ENCODE measurements at regions not wholly inside any gene's neighbourhood (a gene's known extent, or its start where the extent isn't known, plus 50 kb on each side); places are given as distances from the start of the nearest gene placed in this dataset.

DNA sequence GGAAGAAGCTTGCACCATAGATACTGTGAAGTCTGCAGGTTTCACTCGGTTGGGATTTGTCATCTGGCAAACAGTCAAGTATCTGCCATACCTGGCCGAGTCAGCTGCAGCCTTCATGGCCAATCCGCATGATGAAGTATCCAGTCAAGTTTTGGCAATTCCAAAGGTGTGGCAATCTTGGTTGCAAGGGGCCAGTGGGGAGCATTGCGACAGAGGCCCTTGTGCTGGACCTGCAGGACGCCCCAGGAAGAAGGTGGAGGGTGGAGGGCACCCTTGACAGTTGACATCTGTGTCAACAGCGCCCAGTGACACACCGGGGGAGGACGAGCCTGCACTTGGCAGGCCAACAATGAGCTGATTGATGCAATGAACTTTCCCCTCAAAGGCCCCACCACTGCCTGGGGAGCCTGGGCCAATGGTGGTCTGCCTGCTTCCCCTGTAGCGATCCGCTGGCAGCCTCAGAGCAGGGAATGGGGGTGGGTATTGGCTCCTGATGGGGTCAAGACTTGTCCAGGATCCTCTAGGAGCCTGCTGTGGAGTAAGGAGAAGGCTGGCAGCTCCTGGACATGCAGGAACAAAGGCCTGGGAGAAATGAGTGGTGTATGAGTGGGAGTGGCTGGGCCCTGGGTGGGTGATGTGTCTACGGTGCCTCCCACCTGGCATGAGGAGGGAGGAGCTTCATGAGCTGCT is 122.8 kb upstream of the PITX1 start (continued):
- TF ChIP-seq WIZ (CRISPR knock-in tag; IDR thresholded peaks at IDR 0.05) (no peak; the same call in 1 of the 2 replicates), JARID2 (CRISPR knock-in tag; IDR thresholded peaks at IDR 0.05; ENCODE audit: insufficient replicate concordance) (no peak), ZNF256 (CRISPR knock-in tag; conservative IDR thresholded peaks at IDR 0.05) (no peak; the same call in 1 of the 2 replicates), GLI4 (CRISPR knock-in tag; IDR thresholded peaks at IDR 0.05; ENCODE audit: borderline replicate concordance) (no peak), ZNF460 (CRISPR knock-in tag; IDR thresholded peaks at IDR 0.05; ENCODE audit: borderline replicate concordance) (no peak; the same call in 1 of the 2 replicates), ZNF816 (CRISPR knock-in tag; IDR thresholded peaks at IDR 0.05; ENCODE audit: borderline replicate concordance) (no peak), SPEN (CRISPR knock-in tag; IDR thresholded peaks at IDR 0.05; ENCODE audit: low read depth) (peak; percentile 71), ZNF260 (CRISPR knock-in tag; IDR thresholded peaks at IDR 0.05; ENCODE audit: borderline replicate concordance, low read depth) (no peak), NFKB2 (CRISPR knock-in tag; IDR thresholded peaks at IDR 0.05; ENCODE audit: borderline replicate concordance) (peak; percentile 61; the same call in 1 of the 2 replicates), ZBTB21 (CRISPR knock-in tag; IDR thresholded peaks at IDR 0.05) (0 out of 2 replicates have a peak, but pooled peaks have one; percentile 54), ZFP90 (CRISPR knock-in tag; IDR thresholded peaks at IDR 0.05; ENCODE audit: borderline replicate concordance) (0 out of 2 replicates have a peak, but pooled peaks have one; percentile 50), ZNF850 (CRISPR knock-in tag; conservative IDR thresholded peaks at IDR 0.05) (no peak), MEIS1 (CRISPR knock-in tag; IDR thresholded peaks at IDR 0.05; ENCODE audit: borderline replicate concordance) (peak; percentile 99)
- TF ChIP-seq, protein P1, sequence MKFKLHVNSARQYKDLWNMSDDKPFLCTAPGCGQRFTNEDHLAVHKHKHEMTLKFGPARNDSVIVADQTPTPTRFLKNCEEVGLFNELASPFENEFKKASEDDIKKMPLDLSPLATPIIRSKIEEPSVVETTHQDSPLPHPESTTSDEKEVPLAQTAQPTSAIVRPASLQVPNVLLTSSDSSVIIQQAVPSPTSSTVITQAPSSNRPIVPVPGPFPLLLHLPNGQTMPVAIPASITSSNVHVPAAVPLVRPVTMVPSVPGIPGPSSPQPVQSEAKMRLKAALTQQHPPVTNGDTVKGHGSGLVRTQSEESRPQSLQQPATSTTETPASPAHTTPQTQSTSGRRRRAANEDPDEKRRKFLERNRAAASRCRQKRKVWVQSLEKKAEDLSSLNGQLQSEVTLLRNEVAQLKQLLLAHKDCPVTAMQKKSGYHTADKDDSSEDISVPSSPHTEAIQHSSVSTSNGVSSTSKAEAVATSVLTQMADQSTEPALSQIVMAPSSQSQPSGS (CRISPR knock-in tag; IDR thresholded peaks at IDR 0.05): peak; percentile 97
- TF ChIP-seq, protein P2, sequence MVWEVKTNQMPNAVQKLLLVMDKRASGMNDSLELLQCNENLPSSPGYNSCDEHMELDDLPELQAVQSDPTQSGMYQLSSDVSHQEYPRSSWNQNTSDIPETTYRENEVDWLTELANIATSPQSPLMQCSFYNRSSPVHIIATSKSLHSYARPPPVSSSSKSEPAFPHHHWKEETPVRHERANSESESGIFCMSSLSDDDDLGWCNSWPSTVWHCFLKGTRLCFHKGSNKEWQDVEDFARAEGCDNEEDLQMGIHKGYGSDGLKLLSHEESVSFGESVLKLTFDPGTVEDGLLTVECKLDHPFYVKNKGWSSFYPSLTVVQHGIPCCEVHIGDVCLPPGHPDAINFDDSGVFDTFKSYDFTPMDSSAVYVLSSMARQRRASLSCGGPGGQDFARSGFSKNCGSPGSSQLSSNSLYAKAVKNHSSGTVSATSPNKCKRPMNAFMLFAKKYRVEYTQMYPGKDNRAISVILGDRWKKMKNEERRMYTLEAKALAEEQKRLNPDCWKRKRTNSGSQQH (CRISPR knock-in tag; IDR thresholded peaks at IDR 0.05; ENCODE audit: low read depth): peak; percentile 71; the same call in 1 of the 2 replicates
- TF ChIP-seq, protein P3, sequence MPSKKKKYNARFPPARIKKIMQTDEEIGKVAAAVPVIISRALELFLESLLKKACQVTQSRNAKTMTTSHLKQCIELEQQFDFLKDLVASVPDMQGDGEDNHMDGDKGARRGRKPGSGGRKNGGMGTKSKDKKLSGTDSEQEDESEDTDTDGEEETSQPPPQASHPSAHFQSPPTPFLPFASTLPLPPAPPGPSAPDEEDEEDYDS (CRISPR knock-in tag; IDR thresholded peaks at IDR 0.05): no peak; the same call in 1 of the 2 replicates
- TF ChIP-seq, protein P4, sequence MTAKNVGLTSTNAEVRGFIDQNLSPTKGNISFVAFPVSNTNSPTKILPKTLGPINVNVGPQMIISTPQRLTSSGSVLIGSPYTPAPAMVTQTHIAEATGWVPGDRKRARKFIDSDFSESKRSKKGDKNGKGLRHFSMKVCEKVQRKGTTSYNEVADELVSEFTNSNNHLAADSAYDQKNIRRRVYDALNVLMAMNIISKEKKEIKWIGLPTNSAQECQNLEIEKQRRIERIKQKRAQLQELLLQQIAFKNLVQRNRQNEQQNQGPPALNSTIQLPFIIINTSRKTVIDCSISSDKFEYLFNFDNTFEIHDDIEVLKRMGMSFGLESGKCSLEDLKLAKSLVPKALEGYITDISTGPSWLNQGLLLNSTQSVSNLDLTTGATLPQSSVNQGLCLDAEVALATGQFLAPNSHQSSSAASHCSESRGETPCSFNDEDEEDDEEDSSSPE (CRISPR knock-in tag; IDR thresholded peaks at IDR 0.05): 0 out of 2 replicates have a peak, but pooled peaks have one; percentile 30
- TF ChIP-seq, protein P5, sequence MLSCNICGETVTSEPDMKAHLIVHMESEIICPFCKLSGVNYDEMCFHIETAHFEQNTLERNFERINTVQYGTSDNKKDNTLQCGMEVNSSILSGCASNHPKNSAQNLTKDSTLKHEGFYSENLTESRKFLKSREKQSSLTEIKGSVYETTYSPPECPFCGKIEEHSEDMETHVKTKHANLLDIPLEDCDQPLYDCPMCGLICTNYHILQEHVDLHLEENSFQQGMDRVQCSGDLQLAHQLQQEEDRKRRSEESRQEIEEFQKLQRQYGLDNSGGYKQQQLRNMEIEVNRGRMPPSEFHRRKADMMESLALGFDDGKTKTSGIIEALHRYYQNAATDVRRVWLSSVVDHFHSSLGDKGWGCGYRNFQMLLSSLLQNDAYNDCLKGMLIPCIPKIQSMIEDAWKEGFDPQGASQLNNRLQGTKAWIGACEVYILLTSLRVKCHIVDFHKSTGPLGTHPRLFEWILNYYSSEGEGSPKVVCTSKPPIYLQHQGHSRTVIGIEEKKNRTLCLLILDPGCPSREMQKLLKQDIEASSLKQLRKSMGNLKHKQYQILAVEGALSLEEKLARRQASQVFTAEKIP (CRISPR knock-in tag; IDR thresholded peaks at IDR 0.05; ENCODE audit: borderline replicate concordance): no peak
- TF ChIP-seq, protein P6, sequence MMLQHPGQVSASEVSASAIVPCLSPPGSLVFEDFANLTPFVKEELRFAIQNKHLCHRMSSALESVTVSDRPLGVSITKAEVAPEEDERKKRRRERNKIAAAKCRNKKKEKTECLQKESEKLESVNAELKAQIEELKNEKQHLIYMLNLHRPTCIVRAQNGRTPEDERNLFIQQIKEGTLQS (CRISPR knock-in tag; IDR thresholded peaks at IDR 0.05): peak; percentile 84
- TF ChIP-seq, protein P7, sequence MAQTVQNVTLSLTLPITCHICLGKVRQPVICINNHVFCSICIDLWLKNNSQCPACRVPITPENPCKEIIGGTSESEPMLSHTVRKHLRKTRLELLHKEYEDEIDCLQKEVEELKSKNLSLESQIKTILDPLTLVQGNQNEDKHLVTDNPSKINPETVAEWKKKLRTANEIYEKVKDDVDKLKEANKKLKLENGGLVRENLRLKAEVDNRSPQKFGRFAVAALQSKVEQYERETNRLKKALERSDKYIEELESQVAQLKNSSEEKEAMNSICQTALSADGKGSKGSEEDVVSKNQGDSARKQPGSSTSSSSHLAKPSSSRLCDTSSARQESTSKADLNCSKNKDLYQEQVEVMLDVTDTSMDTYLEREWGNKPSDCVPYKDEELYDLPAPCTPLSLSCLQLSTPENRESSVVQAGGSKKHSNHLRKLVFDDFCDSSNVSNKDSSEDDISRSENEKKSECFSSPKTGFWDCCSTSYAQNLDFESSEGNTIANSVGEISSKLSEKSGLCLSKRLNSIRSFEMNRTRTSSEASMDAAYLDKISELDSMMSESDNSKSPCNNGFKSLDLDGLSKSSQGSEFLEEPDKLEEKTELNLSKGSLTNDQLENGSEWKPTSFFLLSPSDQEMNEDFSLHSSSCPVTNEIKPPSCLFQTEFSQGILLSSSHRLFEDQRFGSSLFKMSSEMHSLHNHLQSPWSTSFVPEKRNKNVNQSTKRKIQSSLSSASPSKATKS (CRISPR knock-in tag; IDR thresholded peaks at IDR 0.05): no peak

Measured in HepG2 (cell line).